NCI-H2171 (cell line): ENCODE measurements at regions not wholly inside any gene's neighbourhood (a gene's known extent, or its start where the extent isn't known, plus 50 kb on each side); places are given as distances from the start of the nearest gene placed in this dataset.

ENCODE experiments used
- DNase-seq: peaks from one replicate; lab custom pipeline; 2025; lab: John Stamatoyannopoulos, UW

GRCh38 chr5:159821461-159821940 is 94.8 kb upstream of the ADRA1B start:
- DNase-seq, result no peak

- DNase-seq, result no peak
These were observed 91.8 kb upstream of the ADRA1B start for GRCh38 chr5:159824188-159825161.

GRCh38 chr5:159825551-159826051 is 90.7 kb upstream of the ADRA1B start:
- DNase-seq, result no peak

GRCh38 chr5:159826351-159827214 is 89.7 kb upstream of the ADRA1B start:
- DNase-seq, result no peak

- no peak for DNase-seq
These were observed 88.4 kb upstream of the ADRA1B start for GRCh38 chr5:159827861-159828260.

GRCh38 chr5:159832073-159832472 is 84.2 kb upstream of the ADRA1B start:
- no peak for DNase-seq

- DNase-seq, result no peak
These were observed 83.2 kb upstream of the ADRA1B start for GRCh38 chr5:159833088-159833487.

GRCh38 chr5:159833846-159834245 is 82.4 kb upstream of the ADRA1B start:
- DNase-seq, result no peak

GRCh38 chr5:159835548-159835947 is 80.7 kb upstream of the ADRA1B start:
- DNase-seq, result no peak

- DNase-seq, result no peak
These were observed 79.6 kb upstream of the ADRA1B start for GRCh38 chr5:159836691-159837090.

- no peak for DNase-seq
These were observed 78.4 kb upstream of the ADRA1B start for GRCh38 chr5:159837860-159838259.

GRCh38 chr5:159838551-159839222 is 77.6 kb upstream of the ADRA1B start:
- DNase-seq, result no peak

GRCh38 chr5:159844267-159845121 is 71.8 kb upstream of the ADRA1B start:
- no peak for DNase-seq

GRCh38 chr5:159849437-159850083 is 66.7 kb upstream of the ADRA1B start:
- DNase-seq, result no peak

GRCh38 chr5:159850160-159850559 is 66.1 kb upstream of the ADRA1B start:
- DNase-seq, result no peak

GRCh38 chr5:159851053-159851452 is 65.2 kb upstream of the ADRA1B start:
- DNase-seq, result no peak

GRCh38 chr5:159854916-159855315 is 61.4 kb upstream of the ADRA1B start:
- DNase-seq, result no peak

- DNase-seq, result no peak
These were observed 60.6 kb upstream of the ADRA1B start for GRCh38 chr5:159855476-159856191.

- DNase-seq, result no peak
These were observed 57.4 kb upstream of the ADRA1B start for GRCh38 chr5:159858871-159859270.

- no peak for DNase-seq
These were observed 55.2 kb upstream of the ADRA1B start for GRCh38 chr5:159861086-159861485.
